ENCODE measurements at regions not wholly inside any gene's neighbourhood (a gene's known extent, or its start where the extent isn't known, plus 50 kb on each side); places are given as distances from the start of the nearest gene placed in this dataset.

GRCh38 chr15:95095250-95095649, 863.9 kb downstream of the MCTP2 start:
- no peak for DNase-seq

GRCh38 chr15:95096651-95097050, 865.3 kb downstream of the MCTP2 start:
- no peak for DNase-seq

- no peak for DNase-seq
These were observed 866.0 kb downstream of the MCTP2 start for GRCh38 chr15:95097361-95097760.

GRCh38 chr15:95105229-95105628, 873.9 kb downstream of the MCTP2 start:
- DNase-seq = no peak

DNA sequence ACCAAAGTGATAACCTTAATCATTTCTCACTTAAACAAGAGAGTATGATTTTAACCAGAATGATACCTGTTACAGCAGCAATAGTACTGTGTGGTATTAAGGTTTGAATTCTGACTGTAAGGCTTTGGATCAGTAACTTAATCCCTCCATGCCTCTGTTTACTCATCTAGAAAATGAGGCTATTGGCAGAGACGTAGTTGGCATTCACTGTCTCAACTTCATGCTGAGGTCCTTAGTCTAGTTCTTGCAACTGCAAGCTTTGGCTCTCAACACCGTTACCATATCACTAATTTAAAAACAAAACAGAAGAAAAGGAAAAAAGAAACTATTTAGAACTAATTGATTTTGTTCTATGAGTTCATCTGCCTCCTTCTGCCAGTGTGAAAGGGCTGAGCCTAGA, 875.4 kb downstream of the MCTP2 start:
- no peak for DNase-seq

DNA sequence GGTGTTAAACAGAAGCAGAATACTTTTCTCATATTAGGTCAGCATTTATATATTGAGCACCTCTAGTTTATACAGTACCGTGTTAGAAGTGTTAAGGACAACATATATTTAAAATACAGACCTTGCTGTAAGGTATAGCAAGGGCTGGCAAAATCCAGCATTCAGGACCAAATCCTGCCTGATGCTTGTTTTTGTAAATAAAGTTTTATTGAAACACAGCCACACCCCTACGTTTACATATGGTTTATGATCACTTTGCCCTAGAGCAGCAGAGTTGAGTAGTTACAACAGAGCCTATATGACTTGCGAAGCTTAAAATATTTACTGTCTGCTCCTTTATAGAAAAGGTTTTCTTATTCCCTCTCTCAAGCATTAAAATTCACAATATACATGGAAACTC, 877.3 kb downstream of the MCTP2 start:
- no peak for DNase-seq

DNA sequence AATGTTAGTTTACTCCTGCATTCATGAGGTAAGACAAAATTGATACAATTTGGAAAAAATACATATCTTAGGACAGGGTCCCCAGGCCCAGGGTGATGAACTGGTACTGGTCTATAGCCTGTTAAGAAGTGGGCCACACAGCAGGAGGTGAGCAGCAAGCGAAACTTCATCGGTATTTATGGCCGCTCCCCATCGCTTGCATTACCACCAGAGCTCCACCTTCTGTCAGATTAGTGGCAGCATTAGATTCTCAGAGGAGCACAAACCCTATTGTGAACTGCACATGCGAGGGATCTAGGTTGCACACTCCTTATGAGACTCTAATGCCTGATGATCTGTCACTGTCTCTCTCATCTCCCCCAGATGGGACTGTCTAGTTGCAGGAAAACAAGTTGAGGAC, 880.6 kb downstream of the MCTP2 start:
- no peak for DNase-seq

- no peak for DNase-seq
These were observed 881.7 kb downstream of the MCTP2 start for GRCh38 chr15:95113041-95113440.

DNA sequence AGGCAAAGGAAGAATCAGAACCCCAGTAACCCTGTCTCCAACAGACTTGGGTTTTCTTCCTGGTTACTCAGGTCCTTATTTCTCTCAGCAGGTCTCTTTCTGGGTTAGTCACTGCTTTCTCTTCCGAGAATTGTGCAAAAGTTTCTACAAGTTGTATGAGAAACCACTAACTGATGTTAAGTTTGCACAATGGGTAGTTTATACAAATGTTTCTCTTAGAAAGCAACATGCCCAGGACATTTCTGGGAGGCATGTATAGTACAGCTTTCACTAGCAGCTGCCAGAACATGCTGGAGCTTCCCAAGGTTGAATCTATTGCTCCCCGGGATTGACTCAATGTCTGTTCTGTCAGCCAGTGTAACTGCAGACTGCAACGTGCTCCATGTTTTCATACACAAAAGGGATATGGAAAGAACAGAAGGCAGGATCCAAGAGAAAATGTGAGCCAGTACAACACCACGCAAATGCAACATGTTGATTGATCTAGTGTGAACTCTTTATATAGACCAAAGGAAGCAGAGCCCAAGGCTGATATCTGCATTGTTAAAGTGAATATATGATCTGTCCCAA, 887.8 kb downstream of the MCTP2 start:
- DNase-seq = no peak

DNA sequence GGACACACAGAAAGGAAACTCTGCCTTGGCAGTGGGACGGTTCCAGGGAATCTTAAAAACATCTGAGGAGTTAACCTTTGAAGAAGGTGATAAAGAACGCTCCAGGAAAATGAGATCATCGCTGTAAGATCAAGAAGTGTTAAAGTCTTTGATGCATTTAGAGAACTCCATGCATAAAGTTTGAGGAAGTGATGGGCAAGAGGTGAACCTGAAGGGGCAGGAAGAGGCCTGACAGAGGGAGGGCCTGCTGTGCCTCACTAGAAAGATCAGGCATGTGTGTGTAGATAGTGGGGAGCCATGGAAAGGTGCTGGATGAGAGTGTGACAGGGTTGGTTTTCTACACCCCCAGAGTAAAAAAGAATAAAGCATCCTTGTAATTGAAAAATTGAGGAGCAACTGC, 889.2 kb downstream of the MCTP2 start:
- no peak for DNase-seq

- no peak for DNase-seq
These were observed 889.8 kb downstream of the MCTP2 start for GRCh38 chr15:95121191-95121590.

DNA sequence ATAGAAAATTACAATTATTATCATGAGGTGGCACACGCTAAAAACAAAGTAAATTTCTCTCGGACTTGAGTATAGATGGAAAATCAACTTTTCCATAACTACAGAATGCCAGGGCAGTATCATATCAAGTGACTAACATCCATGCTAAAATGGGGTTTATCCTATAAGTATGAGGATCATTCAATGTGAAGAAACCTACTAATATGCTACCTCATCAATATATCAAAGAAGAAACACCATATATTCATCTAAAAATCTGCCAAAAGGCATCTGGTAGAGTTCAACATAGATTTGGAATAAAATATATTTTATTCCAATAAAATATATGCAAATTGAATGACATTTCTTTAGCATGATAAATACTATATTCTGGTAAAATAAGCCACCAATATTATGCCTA, 894.4 kb downstream of the MCTP2 start:
- no peak for DNase-seq

DNA sequence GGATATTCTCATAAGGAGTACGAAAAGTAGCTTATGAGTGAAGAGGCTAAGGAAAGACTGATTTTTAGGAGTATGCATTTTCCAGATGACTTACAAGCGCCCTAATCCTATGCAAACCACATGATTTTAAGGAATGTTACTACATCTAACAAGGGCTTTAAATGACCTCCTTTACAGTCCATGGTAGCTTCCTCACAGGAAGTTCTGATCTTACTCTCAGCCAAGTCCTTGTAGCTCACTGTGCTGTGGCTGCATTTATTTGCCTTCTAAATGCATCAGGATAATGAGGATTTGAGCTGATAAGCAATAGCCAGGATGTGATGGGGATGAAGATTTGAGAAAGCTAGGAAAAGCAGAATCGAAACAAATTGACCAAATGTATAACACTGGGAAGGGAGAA, 896.0 kb downstream of the MCTP2 start:
- no peak for DNase-seq

- DNase-seq = no peak
These were observed 898.2 kb downstream of the MCTP2 start for GRCh38 chr15:95129574-95129973.

DNA sequence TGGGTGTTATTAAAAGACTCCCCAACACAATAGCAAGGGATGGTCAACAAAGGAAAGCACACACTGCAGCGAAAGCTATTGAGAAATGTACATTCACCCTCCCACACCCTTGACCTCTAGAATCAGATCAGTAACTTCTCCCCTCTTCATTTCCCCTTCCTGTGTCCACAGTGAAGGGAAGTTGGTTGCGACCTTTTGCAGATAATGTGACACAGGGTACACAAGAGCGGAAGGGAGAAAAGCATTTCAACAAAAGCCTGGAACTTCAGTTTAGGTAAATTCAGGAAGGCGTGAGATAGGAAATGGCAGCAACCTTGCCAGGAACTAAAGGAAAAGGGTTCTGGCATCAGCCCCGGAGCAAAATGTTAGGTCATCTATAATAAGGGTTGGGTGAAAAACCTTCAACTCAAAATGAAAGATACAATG, 899.8 kb downstream of the MCTP2 start:
- DNase-seq = no peak

- no peak for DNase-seq
These were observed 901.4 kb downstream of the MCTP2 start for GRCh38 chr15:95132774-95133173.

DNA sequence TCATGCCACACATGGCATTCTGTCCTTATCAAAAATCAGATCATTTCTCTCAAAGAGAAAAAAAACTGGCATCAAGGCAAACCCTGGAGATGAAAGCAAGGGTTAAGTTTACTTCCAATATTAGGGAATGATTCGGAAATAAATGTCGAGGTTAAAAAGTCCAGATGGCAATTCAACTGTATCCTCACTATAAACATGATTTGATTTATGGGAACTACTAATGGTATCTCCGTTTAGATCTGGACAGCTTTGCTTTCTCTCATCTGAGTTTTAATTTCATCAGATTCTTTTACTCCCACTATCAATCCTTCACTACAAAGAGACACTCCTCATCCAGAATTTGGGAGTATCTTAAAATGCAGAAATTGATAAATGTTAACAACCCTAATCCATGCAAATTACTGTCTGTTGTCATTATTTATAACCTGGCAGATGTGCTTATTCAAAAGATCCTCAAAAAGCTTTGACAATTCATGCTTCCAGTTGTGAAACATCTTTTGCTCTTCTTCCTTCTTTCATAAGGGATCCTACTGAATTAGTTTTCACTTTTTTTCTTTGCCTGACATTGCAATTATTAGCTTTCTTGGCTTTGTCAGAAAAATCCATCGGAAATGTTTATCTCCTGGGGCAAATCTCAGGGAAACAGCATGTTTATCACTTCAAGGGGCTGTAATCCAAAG, 903.2 kb downstream of the MCTP2 start:
- DNase-seq = no peak

DNA sequence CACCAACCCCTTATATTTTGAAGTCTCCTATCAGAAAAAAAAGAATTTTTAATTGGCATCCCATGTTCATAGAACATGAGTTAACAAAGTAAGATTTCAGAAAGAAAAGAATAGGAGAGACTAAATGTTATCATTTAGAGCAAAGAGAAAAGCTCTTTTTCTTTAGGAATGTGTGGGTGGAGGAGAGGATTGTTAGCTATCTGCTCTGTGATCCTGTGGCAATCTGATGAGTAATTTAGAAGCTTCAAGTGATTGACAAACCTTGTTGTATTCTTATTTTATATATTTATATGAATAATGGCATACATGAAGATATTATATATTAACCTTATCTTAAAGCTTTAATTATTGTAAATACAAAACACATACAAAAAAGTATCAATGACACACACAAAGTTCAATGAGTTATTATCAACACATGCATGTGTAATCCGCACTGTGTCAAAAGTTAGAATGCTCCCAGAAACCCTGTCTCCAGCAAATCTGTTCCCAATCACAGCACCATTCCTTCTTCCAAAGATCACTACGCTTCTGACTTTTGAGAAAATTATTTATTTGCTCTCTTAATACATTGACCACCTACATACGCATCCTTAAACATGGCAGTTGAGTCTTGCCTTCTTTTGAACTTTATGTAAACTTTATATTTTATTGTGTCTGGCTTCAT, 907.4 kb downstream of the MCTP2 start:
- no peak for DNase-seq

DNA sequence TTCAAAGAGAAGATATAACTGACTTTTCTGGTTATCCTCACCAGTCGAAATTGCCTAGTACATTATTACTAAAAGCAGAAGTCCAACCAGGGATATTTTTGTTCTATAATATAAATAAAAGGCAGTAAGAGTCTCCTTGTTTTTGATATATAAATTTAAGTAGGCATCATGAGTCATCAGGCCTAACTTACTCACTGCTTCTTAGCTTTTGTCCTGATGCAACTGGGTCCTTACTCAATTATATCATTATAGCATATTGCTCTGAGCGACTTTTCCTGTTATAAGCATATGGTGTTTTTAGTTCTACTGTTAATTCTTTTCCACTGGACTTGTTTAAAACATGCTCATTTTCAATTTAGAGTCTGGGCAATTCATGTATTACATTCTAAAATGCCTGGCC, 910.1 kb downstream of the MCTP2 start:
- DNase-seq = no peak

DNA sequence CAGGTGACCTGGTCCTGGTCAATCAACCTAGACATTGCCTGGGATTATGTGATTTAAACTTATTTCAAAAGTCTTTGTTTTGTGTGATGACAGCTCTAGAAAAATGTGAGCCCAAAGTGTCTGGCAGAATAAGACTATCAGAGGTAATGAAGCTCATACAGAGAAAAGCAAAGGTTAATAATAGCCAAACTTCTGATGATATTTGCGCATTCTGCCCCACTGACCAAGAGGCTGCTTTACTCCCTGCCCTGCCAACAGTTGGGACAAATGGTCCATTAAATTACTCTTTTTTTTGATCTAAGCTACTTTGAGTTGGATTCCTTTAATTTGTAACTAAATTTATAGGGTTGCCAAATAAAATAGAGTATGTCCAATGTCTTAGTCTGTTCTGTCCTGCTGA, 911.2 kb downstream of the MCTP2 start:
- DNase-seq = no peak

GRCh38 chr15:95146481-95146880, 915.1 kb downstream of the MCTP2 start:
- DNase-seq = no peak

GRCh38 chr15:95148183-95148582, 916.8 kb downstream of the MCTP2 start:
- no peak for DNase-seq

- no peak for DNase-seq
These were observed 917.7 kb downstream of the MCTP2 start for GRCh38 chr15:95149036-95149435.

DNA sequence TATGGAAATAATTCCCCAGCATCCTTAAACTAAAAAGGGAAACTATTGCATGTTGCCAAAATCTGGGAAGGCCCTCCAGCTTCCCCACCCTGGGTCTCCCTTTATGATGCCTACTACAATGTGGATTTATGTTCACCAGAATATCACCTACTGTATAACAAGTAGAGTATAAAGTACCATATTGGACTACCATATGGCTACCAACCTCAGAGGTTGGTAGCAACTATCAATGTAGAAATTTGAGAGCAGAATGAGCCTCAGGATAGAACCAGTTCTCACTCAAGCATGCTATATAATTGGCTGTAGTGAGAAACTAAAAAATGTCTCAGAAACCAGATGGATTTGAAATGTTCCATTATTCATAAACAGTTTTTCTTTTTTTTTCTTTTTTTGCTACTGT, 918.4 kb downstream of the MCTP2 start:
- DNase-seq = no peak

- no peak for DNase-seq
These were observed 919.1 kb downstream of the MCTP2 start for GRCh38 chr15:95150466-95150865.

All from activated CD4-positive, alpha-beta T cell treated with anti-CD3 and anti-CD28 coated beads, Interleukin-10, Interleukin-2, amounts not matched to agents 100 ng/mL and 50 ng/mL, durations not matched to agents 16 hours and 8 hours (primary cell).